Stimulated activated CD4-positive, alpha-beta T cell treated with anti-CD3 and anti-CD28 coated beads, Interleukin-1b, Interleukin-23, amount 100 ng/mL, for 24 hours (primary cell): ENCODE measurements at regions not wholly inside any gene's neighbourhood (a gene's known extent, or its start where the extent isn't known, plus 50 kb on each side); places are given as distances from the start of the nearest gene placed in this dataset.

Source experiments
- DNase-seq, 4 experiments: peaks; one replicate each; pipeline ENCODE4 v3.0.0-alpha.2; 2020; ENCODE audit warnings: low read depth in 4 of 4, low spot score in 1 of 4

DNA sequence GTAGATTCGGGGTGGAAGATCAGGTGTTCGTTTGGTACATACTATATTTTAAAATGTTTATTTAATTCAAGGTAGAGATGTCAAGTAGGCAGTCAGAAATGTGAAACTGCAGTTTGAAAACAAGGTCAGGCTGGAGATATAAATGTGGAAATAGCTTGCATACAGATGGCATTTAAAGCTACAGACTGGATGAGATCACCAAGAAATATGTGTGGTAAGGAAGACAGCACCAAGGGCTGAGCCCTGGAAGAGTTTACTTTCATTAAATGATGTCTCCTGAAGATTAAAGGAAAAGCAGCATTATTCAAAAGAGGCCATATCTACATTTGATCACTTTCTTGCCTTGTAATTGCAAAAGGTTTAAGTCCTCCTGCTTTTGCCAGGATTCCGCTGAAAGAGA lies 271.3 kb downstream of the PTBP2 start:
- DNase-seq: no peak

DNA sequence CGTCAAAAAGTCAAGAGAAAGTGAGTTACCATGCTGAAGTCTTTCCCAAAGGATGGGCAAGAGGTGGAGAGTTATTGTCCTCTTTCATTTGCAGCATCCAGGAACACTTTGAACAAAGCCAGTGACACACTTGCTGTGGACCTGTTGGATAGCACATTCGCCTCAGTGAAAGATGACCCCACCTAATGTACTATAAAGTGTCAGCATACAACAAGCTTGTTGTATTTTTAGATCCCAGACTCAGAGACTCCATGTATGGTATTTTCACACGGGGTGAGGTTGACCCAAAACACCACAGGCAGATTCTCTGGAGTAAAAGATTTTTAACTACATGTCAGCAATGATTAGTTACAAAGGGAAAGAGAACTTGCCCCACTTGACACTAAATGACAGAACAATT lies 273.8 kb downstream of the PTBP2 start:
- no peak for DNase-seq

DNA sequence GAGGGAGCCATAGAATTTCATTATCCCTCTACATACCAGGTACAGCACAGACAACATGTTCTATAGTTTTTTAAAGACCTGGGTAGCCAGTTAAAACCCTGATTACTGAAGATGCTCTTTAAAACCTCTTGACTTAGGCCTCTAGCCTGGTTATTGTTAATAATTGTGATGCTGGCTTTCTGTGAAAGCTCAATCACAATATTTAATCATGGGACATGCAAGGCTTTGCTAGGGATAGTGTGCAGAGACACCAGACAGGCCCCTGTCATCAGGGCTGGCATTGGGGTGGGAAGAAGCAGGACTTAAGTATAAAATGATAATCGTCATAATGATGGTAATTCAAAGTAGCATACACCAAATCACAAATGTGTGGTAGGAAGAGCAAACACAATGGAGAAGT lies 274.4 kb downstream of the PTBP2 start:
- no peak for DNase-seq

DNA sequence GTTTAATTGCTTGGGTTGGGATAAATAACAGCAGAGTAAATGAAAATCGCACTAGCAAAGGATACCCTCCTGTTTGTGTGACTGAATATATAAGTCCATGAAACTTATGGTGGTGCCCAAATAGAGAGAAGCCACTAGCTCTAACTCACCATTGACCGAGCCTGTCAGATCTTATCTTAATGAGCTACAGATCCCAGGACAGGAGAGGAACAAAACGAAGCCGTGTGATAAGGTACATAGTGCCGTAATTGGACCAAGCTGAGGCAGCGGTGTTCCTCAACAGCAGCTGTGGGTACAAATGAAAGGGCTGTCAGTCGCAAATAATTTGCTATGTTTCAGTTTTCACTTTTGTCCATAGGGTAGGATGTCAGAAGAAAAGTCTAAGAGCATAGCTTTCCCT lies 276.1 kb downstream of the PTBP2 start:
- no peak for DNase-seq

DNA sequence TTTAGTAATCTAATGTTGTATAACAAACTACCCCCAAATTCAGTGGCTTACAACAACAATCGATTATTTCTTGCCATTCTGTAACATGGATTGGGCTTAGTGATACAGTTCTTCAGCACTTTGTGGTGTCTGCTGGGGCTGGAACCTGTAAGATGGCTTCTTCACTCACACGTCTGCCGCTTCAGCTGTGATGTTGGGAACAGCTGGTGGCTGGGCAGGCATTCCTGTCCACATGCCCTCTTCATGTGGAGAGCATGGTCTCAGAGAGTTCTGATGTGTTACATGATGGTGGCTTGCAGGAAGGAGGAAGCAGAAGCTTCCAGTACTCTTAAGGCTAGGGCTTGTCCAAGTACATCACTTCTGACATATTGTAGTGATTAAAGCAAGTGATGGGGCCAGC lies 276.9 kb downstream of the PTBP2 start:
- no peak for DNase-seq

DNA sequence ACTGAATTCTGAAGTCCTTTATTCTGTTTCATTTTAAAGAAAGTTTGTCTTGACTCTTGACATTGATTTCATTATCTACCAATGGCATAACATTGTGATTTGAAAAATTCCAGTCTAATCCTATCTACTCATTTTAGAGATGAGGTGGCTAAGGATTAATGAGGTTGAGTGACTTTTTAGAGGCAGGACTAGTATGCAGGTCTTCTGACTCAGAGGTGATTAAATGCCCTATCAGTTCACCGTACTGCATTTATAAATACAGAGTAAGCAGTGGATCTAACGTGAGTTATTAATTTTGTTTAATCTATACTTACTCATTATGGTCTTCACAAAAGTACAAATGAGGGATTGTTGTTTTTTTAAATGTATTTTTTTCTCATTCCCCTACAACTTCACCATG lies 277.6 kb downstream of the PTBP2 start:
- no peak for DNase-seq

DNA sequence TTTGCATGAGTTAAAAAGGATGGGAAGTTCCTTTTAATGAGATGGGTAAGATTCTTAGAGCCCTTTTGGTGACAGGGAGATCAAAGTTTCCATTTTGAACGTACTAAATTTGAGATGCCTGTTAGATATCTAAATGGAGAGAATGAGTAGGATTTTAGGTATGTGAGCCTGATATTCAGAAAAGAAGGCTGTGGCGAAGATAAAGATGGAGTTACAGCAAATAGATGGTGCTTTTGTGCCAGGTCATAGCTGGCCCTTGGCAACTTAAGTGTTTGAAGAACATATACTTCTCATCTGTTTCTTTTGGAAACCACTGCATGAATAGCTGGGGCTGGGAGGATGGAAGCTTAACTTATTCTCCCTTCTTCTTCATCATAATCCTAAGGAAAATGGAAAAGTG lies 282.5 kb downstream of the PTBP2 start:
- no peak for DNase-seq

DNA sequence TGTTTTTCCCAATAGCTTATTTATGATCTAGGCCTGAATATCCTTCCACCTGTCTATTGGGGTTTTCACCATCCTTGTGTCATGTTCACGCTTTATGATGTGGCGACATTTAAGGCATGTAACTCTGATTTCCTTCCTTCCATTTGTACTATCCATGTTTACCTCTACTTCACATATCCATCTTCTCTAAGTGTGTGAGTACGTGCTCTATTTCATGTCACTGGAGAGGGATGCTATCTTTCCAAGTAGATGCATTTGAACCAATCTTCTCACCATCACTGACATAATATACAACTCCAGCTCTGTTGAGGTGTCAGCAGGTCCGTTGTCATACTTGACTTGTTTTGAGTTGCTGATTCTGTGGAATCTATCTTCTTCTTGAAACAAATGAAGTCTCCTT lies 283.2 kb downstream of the PTBP2 start:
- DNase-seq: no peak

DNA sequence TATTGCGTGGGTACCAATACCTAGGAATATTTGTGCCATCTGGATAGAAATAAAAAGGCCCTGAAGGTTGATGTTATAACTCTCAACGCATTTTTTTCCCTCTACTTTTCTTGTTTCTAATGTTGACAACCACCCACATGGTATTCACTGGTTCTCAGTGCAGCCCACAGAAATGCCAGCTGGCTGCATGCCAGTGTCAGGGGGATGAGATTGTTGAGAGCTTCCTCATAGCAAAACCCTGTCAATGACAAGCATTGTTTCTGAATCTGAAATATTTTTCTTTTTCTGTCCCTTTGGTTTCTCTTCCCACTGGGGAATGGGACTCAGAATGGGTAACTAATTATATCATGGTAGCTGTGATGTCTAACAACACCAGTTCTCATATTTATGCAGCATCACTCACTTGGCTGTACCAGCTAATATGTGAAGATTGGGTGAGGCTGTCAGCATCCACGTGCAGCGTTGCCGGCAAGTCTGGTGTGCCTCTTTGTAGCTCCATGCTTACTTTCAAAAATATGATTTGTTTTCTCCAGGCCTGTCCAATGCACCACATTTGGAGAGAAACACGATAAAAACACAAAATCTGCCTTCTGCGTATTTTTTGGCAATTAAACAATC lies 284.6 kb downstream of the PTBP2 start:
- no peak for DNase-seq

DNA sequence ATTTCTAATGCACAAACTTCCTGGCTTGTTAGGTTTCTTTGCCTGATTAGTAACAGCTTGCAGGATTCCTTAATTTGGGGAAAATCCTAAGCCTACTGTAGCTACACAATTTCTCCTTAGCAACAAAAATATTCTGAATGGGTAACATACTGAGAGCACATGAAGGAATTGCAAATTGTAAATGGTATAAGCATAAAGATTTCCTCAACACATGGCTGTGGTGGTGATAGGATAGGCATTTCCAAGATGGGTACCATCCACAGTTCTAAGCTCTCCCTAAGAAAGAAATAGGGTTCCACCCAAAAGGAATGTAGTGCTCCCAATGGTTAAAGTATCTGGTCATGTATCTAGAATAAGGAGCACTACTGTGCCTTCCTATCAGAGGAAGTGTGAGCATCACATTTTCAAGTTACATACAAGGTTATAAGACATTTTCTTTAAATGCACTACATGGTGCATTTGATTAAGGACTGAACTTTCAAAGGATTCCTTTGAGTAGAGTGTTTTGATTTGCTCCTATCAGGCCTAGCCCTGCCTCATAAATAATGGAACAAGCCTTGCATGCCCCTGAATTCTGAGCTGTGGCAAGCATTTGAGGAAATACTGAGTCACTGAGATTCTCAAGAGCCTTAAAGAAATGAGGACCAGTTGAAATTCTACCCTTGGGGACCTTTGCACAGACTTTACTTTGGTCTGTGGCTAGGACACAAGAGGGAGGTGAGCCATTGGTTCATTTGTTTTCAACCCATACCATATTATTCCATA lies 286.4 kb downstream of the PTBP2 start:
- DNase-seq: no peak

DNA sequence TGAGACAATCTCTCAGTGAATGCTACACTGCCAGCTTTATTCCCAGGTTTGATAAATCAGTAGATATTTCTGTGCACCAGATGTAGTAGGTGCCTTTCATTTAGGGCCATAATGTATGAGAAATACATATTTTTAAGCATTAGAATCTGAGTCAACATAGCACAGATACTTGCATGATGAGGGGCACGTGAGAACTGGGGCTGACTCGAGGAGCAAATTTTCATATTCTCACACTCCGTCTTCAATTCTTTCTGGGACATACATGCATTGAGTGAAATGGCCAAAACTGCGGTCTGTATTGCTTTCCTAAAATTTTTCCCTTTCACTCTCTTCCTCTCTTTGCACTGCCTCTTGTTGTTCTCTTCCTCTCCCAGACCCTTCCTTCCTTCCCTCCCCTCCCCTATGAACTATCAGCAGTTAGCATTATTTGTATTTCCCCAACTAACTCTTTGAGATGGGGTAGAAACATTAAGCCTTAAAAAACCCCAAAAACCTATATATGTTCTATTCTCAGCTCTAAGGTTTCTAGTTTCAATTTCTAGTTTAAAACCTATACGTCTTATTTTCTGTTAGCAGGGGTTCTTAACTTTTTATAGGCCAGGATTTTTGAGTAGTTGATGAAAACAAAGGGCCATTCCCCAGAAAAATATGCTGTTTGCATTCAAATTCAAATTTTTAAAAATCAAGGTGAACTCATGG lies 289.1 kb downstream of the PTBP2 start:
- no peak for DNase-seq

DNA sequence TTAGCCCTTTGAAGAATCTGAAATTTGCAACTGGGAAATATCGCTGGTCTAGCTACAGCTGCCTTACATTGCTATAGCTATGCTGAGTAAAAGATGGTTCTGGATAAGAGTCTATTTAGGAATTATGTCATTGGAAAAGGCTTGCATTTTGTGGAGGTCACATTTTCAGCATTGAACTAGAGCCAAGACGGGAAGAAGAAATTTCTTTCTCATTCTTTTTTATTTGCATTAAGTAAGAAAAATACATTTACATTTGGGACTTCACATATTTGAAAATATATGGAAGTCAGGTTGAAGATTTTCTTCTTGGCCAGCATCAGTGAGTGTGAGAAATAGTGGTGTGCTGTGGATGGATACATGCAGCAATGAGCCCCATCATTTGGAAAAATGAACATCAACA lies 291.6 kb downstream of the PTBP2 start:
- DNase-seq: no peak

DNA sequence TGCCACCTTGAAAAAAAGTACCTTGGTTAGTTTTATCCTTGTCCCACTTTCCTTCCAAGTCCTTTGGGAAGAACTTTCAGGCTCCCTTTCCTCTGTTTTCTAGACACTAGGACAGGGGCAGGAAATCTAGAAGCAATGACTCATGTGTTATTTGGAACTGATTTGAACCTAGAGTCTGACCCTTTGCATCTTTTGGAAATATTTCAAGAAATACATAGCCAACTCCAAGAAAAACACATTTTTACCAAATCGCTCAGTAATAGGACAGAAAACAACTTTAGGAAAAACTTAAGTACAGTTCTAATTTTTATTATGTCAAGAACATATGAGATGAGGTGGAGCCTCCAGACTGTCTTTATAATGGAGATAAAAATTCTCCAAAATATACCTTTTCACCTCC lies 292.4 kb downstream of the PTBP2 start:
- no peak for DNase-seq

DNA sequence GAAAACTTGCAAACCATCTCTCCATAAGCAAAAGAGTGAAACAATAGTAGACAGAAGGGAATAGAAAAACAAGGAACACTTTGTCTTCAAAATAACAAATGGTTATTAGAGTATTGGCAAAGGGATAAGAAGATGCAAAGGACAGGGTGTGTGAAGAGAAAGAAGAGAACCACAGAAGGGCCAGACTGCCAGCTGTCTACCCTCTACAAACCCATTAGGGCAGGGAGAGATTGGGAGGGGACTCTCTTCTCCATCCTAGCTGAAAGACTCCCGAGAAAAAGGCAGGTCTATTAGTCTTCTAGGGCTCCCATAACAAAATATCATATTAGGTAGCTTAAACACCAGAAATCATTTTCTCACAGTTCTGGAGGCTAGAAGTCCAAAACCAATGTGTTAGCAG lies 292.8 kb downstream of the PTBP2 start:
- DNase-seq: no peak

DNA sequence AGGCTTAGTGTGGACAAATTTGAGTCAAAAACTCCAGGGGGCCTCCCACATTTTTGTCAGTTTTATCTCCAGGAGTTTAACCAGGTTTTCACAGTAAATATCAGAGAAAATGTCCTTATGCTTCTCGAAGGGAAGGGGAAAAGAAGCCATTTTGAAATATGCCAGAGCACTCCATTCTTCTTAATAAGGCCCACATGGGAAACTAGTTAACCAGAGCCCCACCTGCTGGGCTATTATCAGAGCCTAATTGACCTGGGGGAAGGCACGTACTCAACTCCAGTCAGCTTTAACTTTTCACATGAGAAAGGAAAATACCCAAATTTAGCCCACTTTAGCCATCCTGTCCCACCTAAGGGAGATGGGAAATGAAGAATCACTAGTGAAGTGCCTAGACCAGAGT lies 296.3 kb downstream of the PTBP2 start:
- no peak for DNase-seq
